Keratinocyte (primary cell): ENCODE measurements at regions not wholly inside any gene's neighbourhood (a gene's known extent, or its start where the extent isn't known, plus 50 kb on each side); places are given as distances from the start of the nearest gene placed in this dataset.

Experiments used
- EZH2 ChIP-seq: IDR thresholded peaks from one replicate; pipeline ENCODE4 v1.6.1; 2012; ENCODE audit warnings: inconsistent platforms, mild to moderate bottlenecking, low read length, moderate library complexity
- TF ChIP-seq, protein P1 (sequence below), 3 experiments: IDR thresholded peaks in 1 of 3; conservative IDR thresholded peaks in 1 of 3; optimal IDR thresholded peaks in 1 of 3; 2 replicates in 2 of 3; 3 replicates in 1 of 3; pipeline versions ENCODE3 to v1.5.1; 2011; ENCODE audit warnings: low read length in 3 of 3, mild to moderate bottlenecking in 3 of 3, moderate library complexity in 2 of 3, control low read depth in 1 of 3, inconsistent platforms in 1 of 3; ENCODE audit not compliant: insufficient read depth in 2 of 3; ENCODE audit errors: extremely low read depth in 1 of 3

DNA sequence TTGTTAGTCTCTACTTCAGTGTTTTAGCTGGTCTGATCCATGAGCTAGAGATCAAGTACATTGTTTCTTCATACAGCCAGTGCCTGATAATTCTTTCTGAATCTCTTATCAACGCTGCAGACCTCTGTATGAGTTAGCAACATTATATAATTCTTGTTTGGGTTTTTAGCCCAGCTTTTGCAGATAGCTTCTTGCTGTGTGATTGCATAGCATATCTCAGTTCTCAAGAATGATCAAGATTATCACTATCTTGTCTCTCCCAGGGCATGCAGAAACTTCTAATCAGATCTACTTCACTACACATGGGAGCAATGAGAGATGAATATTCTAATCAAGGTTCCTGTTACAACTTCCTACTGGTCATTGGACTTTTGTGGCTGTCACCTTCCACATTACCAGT is 158.3 kb downstream of the FAM174A start:
- TF ChIP-seq, protein P1, sequence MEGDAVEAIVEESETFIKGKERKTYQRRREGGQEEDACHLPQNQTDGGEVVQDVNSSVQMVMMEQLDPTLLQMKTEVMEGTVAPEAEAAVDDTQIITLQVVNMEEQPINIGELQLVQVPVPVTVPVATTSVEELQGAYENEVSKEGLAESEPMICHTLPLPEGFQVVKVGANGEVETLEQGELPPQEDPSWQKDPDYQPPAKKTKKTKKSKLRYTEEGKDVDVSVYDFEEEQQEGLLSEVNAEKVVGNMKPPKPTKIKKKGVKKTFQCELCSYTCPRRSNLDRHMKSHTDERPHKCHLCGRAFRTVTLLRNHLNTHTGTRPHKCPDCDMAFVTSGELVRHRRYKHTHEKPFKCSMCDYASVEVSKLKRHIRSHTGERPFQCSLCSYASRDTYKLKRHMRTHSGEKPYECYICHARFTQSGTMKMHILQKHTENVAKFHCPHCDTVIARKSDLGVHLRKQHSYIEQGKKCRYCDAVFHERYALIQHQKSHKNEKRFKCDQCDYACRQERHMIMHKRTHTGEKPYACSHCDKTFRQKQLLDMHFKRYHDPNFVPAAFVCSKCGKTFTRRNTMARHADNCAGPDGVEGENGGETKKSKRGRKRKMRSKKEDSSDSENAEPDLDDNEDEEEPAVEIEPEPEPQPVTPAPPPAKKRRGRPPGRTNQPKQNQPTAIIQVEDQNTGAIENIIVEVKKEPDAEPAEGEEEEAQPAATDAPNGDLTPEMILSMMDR (optimal IDR thresholded peaks at IDR 0.05 in 1 of 3, IDR thresholded peaks at IDR 0.05 in 1 of 3, conservative IDR thresholded peaks at IDR 0.05 in 1 of 3; ENCODE audit: extremely low read depth in 1 of 3, insufficient read depth in 2 of 3, low read length in 3 of 3): no peak
- TF ChIP-seq EZH2: no peak
